Activated CD4-positive, alpha-beta T cell treated with anti-CD3 and anti-CD28 coated beads for 24 hours (primary cell): ENCODE measurements at regions not wholly inside any gene's neighbourhood (a gene's known extent, or its start where the extent isn't known, plus 50 kb on each side); places are given as distances from the start of the nearest gene placed in this dataset.

ENCODE experiments used
- DNase-seq, 2 donors: peaks; one replicate each; pipeline ENCODE4 v3.0.0-alpha.2; 2020; ENCODE audit warnings: low read depth in 2 of 2

- DNase-seq, result no peak
These were observed 479.7 kb downstream of the RPS24 start for GRCh38 chr10:78513330-78513729.

DNA sequence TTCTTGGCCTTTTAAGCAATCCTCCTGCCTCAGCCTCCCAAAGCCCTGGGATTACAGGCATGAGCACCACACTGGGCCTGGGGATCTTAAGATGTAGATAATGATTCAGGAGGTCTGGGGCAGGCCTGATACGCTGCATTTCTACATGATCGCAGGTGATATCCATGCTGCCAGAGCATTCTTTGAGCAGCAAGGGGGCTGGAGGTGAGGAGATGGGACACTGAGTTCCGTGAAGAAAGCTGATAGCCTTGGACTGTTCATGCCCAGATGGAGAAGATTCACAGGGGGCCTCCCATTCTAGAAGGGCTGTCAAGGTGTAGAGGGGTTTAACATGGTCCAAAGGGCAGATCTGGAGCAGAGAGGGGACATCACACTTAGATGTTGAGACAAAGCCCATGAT lies 480.3 kb downstream of the RPS24 start:
- no peak for DNase-seq

DNA sequence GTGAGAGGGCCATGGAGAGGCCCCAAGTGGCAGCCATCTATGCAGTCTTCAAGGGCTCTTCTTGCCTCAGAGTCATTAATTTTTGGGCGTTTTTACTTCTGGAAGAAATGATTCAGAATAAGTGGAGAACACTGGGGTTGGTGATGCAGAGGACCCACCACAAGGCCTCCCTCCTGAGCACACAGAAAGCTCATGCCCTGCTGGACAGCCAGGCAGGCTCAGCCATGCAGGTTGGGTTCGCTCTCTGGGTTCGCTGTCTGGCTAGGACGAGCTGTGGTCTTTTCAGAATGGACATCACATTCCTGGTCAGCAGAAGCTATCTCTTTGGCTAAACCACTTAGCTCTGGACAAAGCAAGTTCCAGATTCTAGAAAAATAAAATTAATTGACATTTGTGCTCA lies 480.8 kb downstream of the RPS24 start:
- DNase-seq, result no peak

- no peak for DNase-seq
These were observed 481.6 kb downstream of the RPS24 start for GRCh38 chr10:78515038-78515872.

DNA sequence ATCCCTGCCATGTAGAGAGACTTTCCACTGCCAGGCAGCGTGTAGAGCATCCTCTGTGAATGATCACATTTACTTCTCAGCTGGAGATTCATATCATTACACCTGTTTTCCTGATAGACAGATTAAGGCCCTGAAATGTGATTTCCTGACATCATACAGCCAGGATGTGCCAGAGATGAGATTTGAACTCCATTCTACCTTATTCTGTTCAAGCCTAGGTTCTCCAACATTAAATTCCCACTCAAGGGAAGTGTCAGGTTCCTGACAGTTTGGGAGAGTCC lies 482.1 kb downstream of the RPS24 start:
- DNase-seq, result no peak

GRCh38 chr10:78516236-78516635 lies 482.6 kb downstream of the RPS24 start:
- DNase-seq, result no peak

DNA sequence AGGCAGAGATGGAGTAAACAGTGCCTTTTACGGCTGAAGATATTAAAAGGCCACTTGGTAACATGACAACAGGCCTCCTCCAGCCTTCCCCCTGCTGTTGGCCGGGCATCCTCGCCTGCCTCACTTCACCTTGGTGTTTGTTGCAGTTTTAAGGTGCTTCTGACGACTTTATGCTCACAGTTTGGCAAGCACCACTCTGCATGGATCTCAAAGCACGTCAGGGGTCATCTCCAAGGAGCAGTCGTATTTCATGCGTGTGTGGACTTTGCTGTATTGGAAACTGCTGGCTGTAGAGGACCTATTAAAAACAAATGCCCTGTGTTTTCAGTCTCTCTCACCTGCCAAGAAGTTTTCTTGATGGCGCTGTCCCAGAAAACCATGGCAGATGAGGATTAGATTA lies 483.1 kb downstream of the RPS24 start:
- no peak for DNase-seq

GRCh38 chr10:78518224-78518623 lies 484.6 kb downstream of the RPS24 start:
- DNase-seq, result no peak

GRCh38 chr10:78520737-78521430 lies 487.2 kb downstream of the RPS24 start:
- no peak for DNase-seq

DNA sequence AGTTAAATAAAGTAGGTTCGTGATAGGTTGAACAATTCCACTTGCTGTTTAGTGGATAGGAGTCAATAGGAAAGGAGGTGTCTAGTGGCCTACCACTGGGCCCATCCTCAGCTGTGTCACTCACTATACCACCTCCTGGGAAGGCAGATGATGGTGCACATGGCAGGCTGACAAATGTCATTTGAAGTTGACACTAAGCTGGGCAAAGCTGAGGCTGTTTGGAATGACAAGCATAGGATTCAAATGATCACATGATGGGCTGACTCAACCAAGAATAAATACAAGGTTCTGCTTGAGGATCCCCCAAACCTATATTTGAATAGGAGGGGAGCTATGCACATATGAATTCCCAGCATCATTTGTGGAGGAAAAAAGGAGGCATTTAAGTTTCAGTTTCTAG lies 489.8 kb downstream of the RPS24 start:
- DNase-seq, result no peak

DNA sequence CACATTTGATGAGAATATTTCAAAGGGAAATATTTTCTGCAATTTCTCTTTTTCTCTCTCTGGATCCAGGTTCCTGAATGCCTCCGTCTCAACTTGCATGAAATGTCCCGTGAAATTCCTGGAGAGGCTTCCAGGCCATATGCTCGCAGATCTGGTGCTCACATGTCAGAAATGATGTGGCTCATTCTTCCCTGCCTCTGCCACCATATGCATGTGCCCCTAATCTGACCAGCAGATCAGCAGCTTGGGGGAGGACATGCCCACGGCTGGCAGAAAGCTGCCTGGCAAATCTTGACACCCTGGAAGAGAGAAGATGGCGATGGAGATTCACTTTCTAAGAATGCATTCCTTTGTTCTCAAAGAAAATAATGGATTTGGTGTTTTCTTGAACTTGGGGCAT lies 490.7 kb downstream of the RPS24 start:
- DNase-seq, result no peak

DNA sequence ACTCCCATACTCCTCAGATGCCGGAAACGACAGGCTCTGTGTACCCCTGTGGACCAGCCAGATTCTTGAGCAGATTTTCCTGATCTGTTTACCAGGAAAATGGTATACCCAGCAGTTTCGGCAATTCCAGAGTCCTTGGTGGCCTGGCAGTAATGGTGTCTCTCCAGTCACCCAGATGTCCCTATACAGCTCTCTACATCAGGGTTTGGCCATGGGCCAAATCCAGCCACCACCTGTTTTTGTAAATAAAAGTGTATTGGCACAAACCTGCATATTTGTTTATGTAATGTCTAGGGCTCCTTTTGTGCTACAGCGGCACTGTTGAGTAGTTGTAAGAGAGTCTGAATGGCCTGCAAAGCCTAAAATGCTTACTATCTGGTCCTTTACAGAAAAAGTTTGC lies 491.3 kb downstream of the RPS24 start:
- no peak for DNase-seq

- DNase-seq, result no peak
These were observed 492.7 kb downstream of the RPS24 start for GRCh38 chr10:78526347-78526746.

- no peak for DNase-seq
These were observed 493.6 kb downstream of the RPS24 start for GRCh38 chr10:78527296-78527695.

DNA sequence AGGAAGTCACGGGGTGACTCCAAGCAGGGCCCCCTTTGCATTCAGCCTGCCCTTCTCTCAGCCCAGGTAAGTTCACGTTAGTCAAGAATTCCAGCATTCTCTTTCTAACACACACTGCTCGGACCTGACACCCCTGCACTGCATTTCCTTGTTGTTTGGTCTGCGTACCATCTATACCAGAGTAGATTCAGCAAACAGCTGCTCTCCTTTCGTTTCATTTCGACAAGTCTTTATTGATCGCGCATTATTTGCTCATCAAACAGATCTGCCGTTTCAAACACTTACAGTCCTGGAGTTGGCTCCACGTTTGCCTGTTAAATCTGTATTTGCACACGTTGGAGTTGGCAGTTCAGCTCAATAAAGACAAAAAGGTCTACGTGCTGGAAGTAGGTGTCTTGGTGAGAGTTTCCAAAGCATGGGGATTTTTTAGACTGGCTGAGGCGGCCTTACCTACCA lies 495.1 kb downstream of the RPS24 start:
- DNase-seq, result no peak

DNA sequence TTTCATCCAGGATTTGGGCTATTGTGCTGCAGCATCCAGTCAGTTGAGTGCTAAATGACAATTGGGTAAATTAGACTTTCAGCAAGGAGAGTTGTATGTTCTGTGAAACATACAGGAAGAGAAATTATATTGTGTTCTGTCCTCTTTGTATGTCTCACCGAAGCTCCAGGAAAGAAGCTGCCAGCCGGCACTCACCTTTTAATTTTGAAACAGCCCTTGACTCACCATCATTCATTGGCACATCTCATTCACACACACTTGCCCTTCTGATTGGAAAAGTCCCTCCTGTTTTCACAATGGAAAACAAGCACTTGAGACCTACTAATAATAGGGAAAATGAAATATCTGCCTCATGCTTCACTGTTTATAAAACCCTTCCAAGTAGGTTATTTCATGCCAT lies 495.6 kb downstream of the RPS24 start:
- no peak for DNase-seq

DNA sequence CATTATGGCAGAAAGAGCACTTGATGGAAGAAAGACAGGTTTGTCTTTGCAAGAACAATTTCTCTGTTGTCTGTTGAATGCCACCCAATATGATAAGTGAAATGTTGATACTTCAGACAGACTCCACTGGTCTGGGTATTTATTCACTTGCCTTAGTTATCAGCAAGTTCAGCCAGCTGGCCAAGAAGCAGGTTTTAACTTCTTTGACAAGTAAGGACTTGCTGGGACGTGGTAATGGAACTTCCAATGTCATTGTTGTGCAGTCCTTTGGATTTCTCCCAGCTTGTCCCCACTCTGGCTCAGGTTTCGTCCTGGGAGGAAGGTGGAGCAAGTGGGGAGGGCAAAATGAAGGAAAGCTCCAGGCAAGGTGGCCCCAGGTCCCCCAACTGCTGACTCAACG lies 497.4 kb downstream of the RPS24 start:
- no peak for DNase-seq

GRCh38 chr10:78532480-78533042 lies 498.9 kb downstream of the RPS24 start:
- DNase-seq, result no peak

DNA sequence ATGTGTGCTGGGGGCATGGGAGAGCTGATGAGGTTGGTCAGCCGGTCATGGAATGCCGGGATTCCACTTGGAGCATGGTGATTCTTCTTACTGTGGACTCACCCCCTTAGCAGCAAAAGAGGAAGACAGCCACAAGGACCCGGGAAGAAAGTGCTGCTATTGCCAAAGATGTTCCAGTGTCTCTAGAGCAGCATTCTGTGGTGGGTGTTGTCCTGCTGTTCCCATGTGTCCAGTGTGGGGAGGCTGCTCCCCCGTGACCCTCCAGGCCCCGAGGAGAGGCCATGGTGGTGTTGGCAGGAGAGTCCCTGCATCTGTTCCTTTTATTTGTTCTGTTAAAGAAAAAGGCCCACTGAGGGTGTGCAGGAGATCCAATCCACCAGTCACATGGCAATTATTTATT lies 499.4 kb downstream of the RPS24 start:
- DNase-seq, result no peak

DNA sequence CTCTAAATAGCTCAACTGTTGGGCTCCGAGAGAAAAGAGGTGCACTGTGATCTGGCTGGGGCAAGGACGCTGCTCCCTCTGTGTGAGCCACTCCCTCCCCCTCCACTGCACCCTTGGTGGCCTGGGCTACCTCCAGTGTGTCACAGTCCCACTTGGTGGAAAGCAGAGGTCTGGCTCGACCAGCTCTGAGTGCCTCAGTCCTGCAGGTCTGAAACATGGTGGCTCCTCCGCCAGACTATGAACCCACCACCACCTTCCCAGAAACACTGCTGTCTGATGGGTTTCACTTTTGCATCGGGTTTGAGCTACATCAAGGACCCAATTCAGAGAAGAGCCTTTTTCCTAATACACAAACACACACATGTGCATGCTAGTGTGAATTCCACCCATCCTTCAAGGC lies 500.1 kb downstream of the RPS24 start:
- no peak for DNase-seq

GRCh38 chr10:78535716-78536218 lies 502.1 kb downstream of the RPS24 start:
- DNase-seq, result no peak

DNA sequence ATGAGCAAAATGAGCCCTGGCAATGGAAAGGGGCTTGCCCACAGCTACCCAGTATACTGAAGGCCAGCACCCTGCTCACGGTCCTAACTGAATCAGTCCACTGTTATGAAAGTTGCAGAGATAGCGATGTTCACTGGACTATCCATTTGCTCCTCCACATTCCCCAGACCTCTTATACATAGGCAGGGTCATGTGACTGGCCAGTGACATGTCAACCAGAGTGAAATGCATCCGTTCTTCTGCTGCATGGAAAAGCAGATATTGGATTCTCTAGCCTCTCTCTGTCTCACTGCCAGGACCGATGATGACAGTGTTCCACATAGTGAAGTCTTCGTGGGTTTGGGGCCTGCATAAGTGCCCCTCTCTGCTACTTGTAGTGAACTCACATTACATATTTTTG lies 503.4 kb downstream of the RPS24 start:
- no peak for DNase-seq

DNA sequence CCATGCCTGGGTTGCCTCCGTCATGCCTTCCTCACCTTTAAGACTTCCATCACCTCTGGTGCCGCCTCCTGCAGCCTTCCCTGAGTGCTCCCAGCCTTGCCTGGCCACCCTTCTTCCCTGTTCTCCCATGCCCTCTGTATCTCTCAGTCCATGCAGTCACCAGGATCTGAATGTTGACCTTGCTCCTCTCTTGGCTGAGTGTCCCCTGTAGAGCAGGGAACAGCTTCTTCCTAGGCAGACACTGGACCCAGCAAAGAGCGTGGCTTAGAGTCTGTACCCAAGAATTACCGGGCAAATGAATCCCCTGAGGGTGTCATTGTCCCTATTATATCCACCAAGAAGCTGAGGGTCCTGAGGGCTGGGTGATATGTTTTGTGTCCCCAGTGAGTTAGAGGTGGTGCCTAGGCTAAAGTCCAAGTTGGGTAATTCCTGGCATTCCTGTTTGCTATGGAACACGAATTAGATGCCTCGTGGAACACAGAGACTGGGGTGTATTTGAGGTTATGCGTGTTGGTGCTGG lies 505.6 kb downstream of the RPS24 start:
- no peak for DNase-seq
